ENCODE measurements at regions not wholly inside any gene's neighbourhood (a gene's known extent, or its start where the extent isn't known, plus 50 kb on each side); places are given as distances from the start of the nearest gene placed in this dataset.
"Not testable (repeated sequence)": the region's sequence is repeated elsewhere in the genome, so short reads cannot be mapped to it uniquely, and the experiment has no call there.

GRCh38 chr6:167216390-167217050 is 58.7 kb upstream of the GPR31 start:
- intact Hi-C loops (cut with DNase I); H3K4me3 ChIP-seq (ENCODE audit: low read length in 2 of 2); H3K4me1 ChIP-seq (ENCODE audit: control insufficient read depth in 1 of 2, insufficient read depth in 2 of 2, low read length in 2 of 2); H3K27ac ChIP-seq (ENCODE audit: low read depth in 1 of 2, low read length in 2 of 2); ATAC-seq (ENCODE audit: low FRiP score); H3K9me3 ChIP-seq (ENCODE audit: control insufficient read depth, low read length); H3K27me3 ChIP-seq (ENCODE audit: control insufficient read depth in 1 of 2, insufficient read depth in 2 of 2, low read length in 1 of 2); H3K36me3 ChIP-seq (ENCODE audit: control insufficient read depth in 1 of 2, insufficient read depth in 2 of 2, low read length in 1 of 2): not testable (repeated sequence)
- WGBS, 2 donors: 66 to 75% methylated on average over 13 to 15 of the region's 15 CpGs
- peak in 1 of 2 donors; percentile 63 for DNase-seq

DNA sequence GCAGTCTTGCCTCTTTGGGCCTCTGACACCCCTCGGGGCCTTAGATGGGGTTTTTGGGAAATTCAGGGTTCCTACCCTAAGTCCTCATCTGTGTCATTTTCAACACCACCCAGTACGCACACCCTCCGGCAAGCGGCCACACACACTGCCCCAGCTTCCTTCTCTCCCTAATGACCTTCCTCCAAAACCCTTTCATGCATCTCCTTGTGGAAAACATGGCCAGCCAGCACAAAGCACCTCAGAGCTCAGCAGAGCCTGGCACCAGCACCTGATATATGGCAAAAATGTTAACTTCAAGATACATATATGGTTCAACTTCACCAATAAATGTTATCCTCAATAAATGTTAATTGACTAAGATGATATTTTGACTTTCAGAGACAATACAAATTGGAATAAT is 59.3 kb upstream of the GPR31 start:
- H3K4me3 ChIP-seq (ENCODE audit: low read length in 2 of 2); H3K9me3 ChIP-seq (ENCODE audit: control insufficient read depth, low read length); H3K36me3 ChIP-seq (ENCODE audit: control insufficient read depth in 1 of 2, insufficient read depth in 2 of 2, low read length in 1 of 2); H3K27me3 ChIP-seq (ENCODE audit: control insufficient read depth in 1 of 2, insufficient read depth in 2 of 2, low read length in 1 of 2); H3K4me1 ChIP-seq (ENCODE audit: control insufficient read depth in 1 of 2, insufficient read depth in 2 of 2, low read length in 2 of 2); DNase-seq; ATAC-seq (ENCODE audit: low FRiP score); intact Hi-C loops (cut with DNase I); H3K27ac ChIP-seq (ENCODE audit: low read depth in 1 of 2, low read length in 2 of 2): not testable (repeated sequence)
- 86 to 89% methylated on average over 4 of the region's 4 CpGs for WGBS, 2 donors

DNA sequence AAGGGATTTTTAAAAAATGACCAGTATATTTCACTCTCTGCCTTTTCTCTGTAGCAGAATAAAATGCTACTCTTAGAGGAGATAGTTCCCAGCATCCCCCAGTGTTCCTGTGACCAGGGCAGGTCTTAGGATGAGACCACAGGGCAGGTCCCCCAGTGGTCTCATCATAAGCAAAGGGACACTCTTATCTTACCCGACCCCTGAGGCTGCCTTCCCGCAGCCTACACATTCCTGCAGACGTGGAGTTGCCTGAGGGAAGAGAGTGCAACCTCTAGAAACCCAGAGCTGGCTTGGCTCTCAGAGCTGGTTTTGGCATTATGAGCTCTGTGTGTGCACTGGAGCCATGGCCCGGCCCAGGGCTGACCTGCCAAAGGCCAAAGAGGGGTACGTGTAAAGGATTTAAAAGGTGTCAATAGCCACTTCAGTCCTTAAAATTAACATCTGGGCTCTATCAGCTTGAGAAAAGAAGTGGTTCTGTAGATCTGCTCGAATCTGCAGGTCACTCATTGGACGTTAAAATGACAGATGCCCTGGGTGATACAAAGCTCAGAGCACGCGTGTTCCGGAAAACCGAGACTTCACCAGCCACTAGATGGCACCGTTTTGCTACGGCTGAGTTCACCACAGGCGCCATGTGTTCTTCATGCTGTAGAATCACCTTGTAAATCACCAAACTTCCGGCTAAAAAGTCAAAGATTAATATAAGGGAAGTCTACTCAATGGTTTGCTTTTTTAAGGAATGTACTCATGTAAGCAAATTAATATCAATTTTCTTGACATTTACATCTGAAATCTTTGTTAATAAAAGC is 60.4 kb upstream of the GPR31 start:
- H3K27ac ChIP-seq (ENCODE audit: low read depth in 1 of 2, low read length in 2 of 2); intact Hi-C loops (cut with DNase I); H3K27me3 ChIP-seq (ENCODE audit: control insufficient read depth in 1 of 2, insufficient read depth in 2 of 2, low read length in 1 of 2); H3K4me1 ChIP-seq (ENCODE audit: control insufficient read depth in 1 of 2, insufficient read depth in 2 of 2, low read length in 2 of 2); H3K4me3 ChIP-seq (ENCODE audit: low read length in 2 of 2); H3K36me3 ChIP-seq (ENCODE audit: control insufficient read depth in 1 of 2, insufficient read depth in 2 of 2, low read length in 1 of 2); DNase-seq; ATAC-seq (ENCODE audit: low FRiP score); H3K9me3 ChIP-seq (ENCODE audit: control insufficient read depth, low read length): not testable (repeated sequence)
- 25 to 28% methylated on average over 6 to 13 of the region's 15 CpGs for WGBS, 2 donors

- ATAC-seq (ENCODE audit: low FRiP score); DNase-seq; H3K27me3 ChIP-seq (ENCODE audit: control insufficient read depth in 1 of 2, insufficient read depth in 2 of 2, low read length in 1 of 2); H3K4me3 ChIP-seq (ENCODE audit: low read length in 2 of 2); H3K4me1 ChIP-seq (ENCODE audit: control insufficient read depth in 1 of 2, insufficient read depth in 2 of 2, low read length in 2 of 2); H3K36me3 ChIP-seq (ENCODE audit: control insufficient read depth in 1 of 2, insufficient read depth in 2 of 2, low read length in 1 of 2); intact Hi-C loops (cut with DNase I); H3K27ac ChIP-seq (ENCODE audit: low read depth in 1 of 2, low read length in 2 of 2); H3K9me3 ChIP-seq (ENCODE audit: control insufficient read depth, low read length): not testable (repeated sequence)
- WGBS, 2 donors: 69 to 86% methylated on average over 3 to 4 of the region's 4 CpGs
Measured at GRCh38 chr6:167219079-167219478, 61.3 kb upstream of the GPR31 start.

DNA sequence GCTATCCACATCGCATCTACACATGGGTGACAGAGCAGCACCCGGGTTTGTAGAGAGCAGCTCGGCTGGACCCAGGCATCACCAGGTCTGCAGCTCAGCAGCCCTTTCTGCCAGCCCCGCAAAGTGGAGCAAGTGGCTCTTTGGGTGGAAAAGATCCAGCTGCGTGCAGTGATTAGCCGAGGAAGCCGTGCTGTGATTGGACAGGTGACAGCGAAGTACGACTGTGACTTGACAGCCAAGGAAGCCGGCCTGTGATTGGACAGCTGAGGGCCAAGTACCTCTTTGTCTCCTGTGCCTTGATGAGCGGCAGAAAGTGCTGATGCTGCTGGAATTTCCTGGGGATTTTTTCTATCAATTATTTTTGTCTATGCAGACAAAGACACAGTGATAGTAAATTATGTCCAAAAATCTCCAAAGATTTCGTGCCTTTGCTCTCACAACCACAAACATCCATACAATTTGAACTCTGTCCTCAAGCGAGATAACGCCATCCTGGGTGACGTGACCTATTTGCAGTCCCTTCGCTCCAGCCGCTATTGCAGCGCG is 62.3 kb upstream of the GPR31 start:
- Histone ChIP-seq H3K9me3 (ENCODE audit: control insufficient read depth, low read length) (no peaks in the 10 kb centered on the region), H3K27ac (ENCODE audit: low read depth in 1 of 2, low read length in 2 of 2) (no peak overlapping the region), H3K4me1 (ENCODE audit: control insufficient read depth in 1 of 2, insufficient read depth in 2 of 2, low read length in 2 of 2) (no peaks in the 10 kb centered on the region), H3K27me3 (ENCODE audit: control insufficient read depth in 1 of 2, insufficient read depth in 2 of 2, low read length in 1 of 2) (no peaks in the 10 kb centered on the region), H3K4me3 (ENCODE audit: low read length in 2 of 2) (no peak overlapping the region), H3K36me3 (ENCODE audit: control insufficient read depth in 1 of 2, insufficient read depth in 2 of 2, low read length in 1 of 2) (no peaks in the 10 kb centered on the region)
- no peak for ATAC-seq (ENCODE audit: low FRiP score)
- no peak for DNase-seq
- 72 to 81% methylated on average over 17 to 19 of the region's 19 CpGs for WGBS, 2 donors
- intact Hi-C loops (cut with DNase I): loop anchor here in 1 of 2 donors (10.0 kb wide), 1 partner anchor 675 kb away; no protein-coding TSS in a partner anchor

DNA sequence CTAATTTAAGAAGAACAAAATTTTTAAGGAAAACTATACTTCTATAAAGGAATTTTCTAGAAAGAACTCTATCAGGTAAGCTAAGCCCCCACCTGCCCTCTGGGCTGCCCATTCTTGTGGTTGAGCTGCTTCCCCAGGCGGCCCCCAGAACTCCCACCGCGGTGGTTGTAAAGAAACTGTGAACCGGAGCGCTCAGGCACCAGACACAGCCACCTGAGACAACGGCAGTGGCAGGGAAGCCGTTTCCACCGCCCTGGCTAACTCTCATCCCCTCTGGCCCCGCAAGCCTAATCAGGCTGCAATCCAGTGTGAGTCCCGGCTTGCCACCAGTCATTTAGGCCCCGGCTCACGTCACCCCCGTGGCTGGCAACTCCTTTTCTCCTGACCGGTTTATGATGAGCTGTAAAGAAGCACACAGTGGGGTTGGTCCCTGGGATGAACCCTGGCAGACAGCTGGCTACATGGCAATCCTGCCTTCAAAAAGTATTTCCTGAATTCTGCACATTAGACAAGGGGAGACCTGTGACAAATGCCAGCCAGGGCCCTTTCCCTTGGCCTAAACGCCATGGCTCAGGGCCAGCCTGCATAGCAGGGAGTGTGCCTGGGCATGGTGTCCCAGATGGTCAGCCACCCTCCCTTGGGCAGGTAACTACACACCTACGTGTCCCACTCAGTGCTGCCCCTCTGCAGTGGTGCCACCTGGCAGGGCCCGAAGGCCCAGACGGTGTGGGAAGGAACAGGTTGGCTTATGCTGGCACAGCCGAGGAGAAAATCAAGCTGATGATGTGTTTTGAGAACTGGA is 63.8 kb upstream of the GPR31 start:
- no peaks in the 10 kb centered on the region for H3K36me3 ChIP-seq (ENCODE audit: control insufficient read depth in 1 of 2, insufficient read depth in 2 of 2, low read length in 1 of 2)
- H3K27me3 ChIP-seq (ENCODE audit: control insufficient read depth in 1 of 2, insufficient read depth in 2 of 2, low read length in 1 of 2): no peaks in the 10 kb centered on the region
- intact Hi-C loops (cut with DNase I): loop anchor here in 1 of 2 donors (10.0 kb wide), 1 partner anchor 673 kb away; no protein-coding TSS in a partner anchor
- no peak overlapping the region for H3K27ac ChIP-seq (ENCODE audit: low read depth in 1 of 2, low read length in 2 of 2)
- H3K4me1 ChIP-seq (ENCODE audit: control insufficient read depth in 1 of 2, insufficient read depth in 2 of 2, low read length in 2 of 2): no peaks in the 10 kb centered on the region
- DNase-seq (no peak), ATAC-seq (ENCODE audit: low FRiP score) (no peak)
- 83 to 88% methylated on average over 18 to 19 of the region's 19 CpGs for WGBS, 2 donors
- no peak overlapping the region for H3K4me3 ChIP-seq (ENCODE audit: low read length in 2 of 2)
- no peaks in the 10 kb centered on the region for H3K9me3 ChIP-seq (ENCODE audit: control insufficient read depth, low read length)

GRCh38 chr6:167225566-167226382 is 65.3 kb upstream of the UNC93A start:
- DNase-seq; H3K27ac ChIP-seq (ENCODE audit: low read depth in 1 of 2, low read length in 2 of 2); ATAC-seq (ENCODE audit: low FRiP score); H3K36me3 ChIP-seq (ENCODE audit: control insufficient read depth in 1 of 2, insufficient read depth in 2 of 2, low read length in 1 of 2); H3K4me3 ChIP-seq (ENCODE audit: low read length in 2 of 2); H3K9me3 ChIP-seq (ENCODE audit: control insufficient read depth, low read length); H3K27me3 ChIP-seq (ENCODE audit: control insufficient read depth in 1 of 2, insufficient read depth in 2 of 2, low read length in 1 of 2); H3K4me1 ChIP-seq (ENCODE audit: control insufficient read depth in 1 of 2, insufficient read depth in 2 of 2, low read length in 2 of 2): not testable (repeated sequence)
- WGBS, 2 donors: 48 to 50% methylated on average over 12 to 13 of the region's 13 CpGs
- intact Hi-C loops (cut with DNase I): loop anchor here in 1 of 2 donors (10.0 kb wide), 1 partner anchor 669 kb away; no protein-coding TSS in a partner anchor

DNA sequence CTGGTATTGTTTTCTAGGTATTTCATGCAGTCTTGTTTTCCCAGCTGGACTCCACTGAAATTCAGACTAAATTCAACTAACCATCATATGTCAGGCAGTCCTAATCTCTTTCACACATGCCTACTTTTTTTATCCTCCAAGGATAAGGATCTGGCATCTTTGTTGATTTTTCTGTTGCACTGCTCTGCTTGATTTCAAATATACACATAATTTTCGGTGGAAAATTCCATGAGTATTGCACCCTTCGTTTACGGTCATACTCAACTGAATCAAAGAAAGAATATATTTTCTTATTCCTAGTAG is 64.8 kb upstream of the UNC93A start:
- 32 to 33% methylated on average over 3 of the region's 3 CpGs for WGBS, 2 donors
- DNase-seq (no peak), ATAC-seq (ENCODE audit: low FRiP score) (no peak)
- no peak overlapping the region for H3K27ac ChIP-seq (ENCODE audit: low read depth in 1 of 2, low read length in 2 of 2)
- H3K9me3 ChIP-seq (ENCODE audit: control insufficient read depth, low read length): no peaks in the 10 kb centered on the region
- H3K36me3 ChIP-seq (ENCODE audit: control insufficient read depth in 1 of 2, insufficient read depth in 2 of 2, low read length in 1 of 2): no peaks in the 10 kb centered on the region
- intact Hi-C loops (cut with DNase I): loop anchor here in 1 of 2 donors (10.0 kb wide), 1 partner anchor 668 kb away; no protein-coding TSS in a partner anchor
- no peaks in the 10 kb centered on the region for H3K27me3 ChIP-seq (ENCODE audit: control insufficient read depth in 1 of 2, insufficient read depth in 2 of 2, low read length in 1 of 2)
- no peaks in the 10 kb centered on the region for H3K4me1 ChIP-seq (ENCODE audit: control insufficient read depth in 1 of 2, insufficient read depth in 2 of 2, low read length in 2 of 2)
- H3K4me3 ChIP-seq (ENCODE audit: low read length in 2 of 2): no peak overlapping the region

All from aorta (tissue), 5 donors.